GM12892 (cell line): ENCODE measurements at regions not wholly inside any gene's neighbourhood (a gene's known extent, or its start where the extent isn't known, plus 50 kb on each side); places are given as distances from the start of the nearest gene placed in this dataset.

ENCODE experiments used
- DNase-seq: peaks from one replicate; pipeline ENCODE4 v3.0.0; 2011; ENCODE audit not compliant: insufficient read length
- FAIRE-seq: peaks from 2 replicates; lab custom pipeline; 2011; peaks lifted over from hg19 to GRCh38; lab: Jason Lieb, UNC
- POLR2A ChIP-seq: IDR thresholded peaks from 2 replicates; pipeline ENCODE4 v1.6.1; 2011; ENCODE audit warnings: low read depth, low read length, control low read depth
- POLR2AphosphoS5 ChIP-seq: IDR thresholded peaks from 2 replicates; pipeline ENCODE4 v1.6.1; 2011; ENCODE audit warnings: low read depth, low read length, control low read depth
- TAF1 ChIP-seq: IDR thresholded peaks from 2 replicates; pipeline ENCODE4 v1.6.1; 2011; ENCODE audit warnings: low read depth, mild to moderate bottlenecking, control low read depth, low read length, borderline replicate concordance

- TF ChIP-seq POLR2AphosphoS5, result no peak
- no peak for TF ChIP-seq POLR2A
- no peak for TF ChIP-seq TAF1
- DNase-seq (no peak), FAIRE-seq (no peak)
Observed at GRCh38 chr13:40460116-40460515, 206.3 kb downstream of the FOXO1 start.

DNA sequence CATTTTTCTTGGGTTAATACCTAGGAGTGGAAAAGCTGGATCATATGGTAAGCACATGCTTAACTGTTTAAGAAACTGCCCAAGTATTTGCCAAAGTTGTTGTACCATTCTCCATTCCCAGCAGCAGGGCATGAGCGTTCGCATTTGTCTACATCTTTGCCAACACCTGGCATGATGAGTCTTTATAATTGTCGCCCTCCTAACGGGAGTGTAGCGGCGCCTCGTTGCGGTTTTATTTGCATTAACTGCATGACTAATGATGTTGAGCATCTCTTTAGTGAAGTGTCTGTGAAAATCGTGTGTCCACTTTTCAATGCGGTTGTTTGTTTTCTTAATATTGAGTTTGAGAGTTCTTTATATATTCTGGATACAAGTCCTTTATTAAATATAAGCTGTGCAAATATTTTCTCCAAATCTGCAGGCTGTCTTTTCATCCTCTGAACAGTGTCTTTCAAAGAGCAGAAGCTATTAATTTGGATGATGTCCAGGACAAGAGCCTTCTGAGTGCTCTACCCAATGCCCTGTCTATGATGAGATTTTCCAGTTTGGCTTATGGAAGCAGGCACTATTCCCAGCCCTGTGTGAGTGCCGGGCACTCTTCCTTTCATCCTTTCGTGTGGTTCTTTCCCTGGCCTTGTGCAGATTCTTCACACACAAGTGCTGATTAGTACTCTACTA is 202.0 kb downstream of the FOXO1 start:
- TF ChIP-seq POLR2AphosphoS5 (no peak), POLR2A (no peak), TAF1 (no peak)
- no peak for FAIRE-seq
- DNase-seq, result no peak

DNA sequence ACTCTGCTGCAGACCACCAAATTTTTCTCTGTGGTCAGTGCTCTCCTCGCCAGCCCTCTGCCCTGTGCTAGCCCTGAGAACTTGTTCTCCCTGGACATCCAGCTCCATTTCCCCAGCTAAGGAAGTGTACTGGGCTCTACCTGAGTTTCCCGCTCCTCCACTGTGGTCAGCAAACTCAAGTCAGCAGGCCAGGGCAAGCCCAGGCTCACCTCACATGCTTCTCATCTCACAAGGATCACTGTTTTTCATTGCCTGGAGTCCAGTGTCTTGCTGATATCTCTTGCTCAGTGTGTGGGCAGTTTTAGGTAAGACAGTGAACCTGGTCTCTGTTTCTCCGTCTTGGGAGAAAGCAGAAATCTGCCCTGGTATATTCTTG is 201.4 kb downstream of the FOXO1 start:
- FAIRE-seq (no peak), DNase-seq (no peak)
- TF ChIP-seq TAF1, result no peak
- TF ChIP-seq POLR2A, result no peak
- no peak for TF ChIP-seq POLR2AphosphoS5

DNA sequence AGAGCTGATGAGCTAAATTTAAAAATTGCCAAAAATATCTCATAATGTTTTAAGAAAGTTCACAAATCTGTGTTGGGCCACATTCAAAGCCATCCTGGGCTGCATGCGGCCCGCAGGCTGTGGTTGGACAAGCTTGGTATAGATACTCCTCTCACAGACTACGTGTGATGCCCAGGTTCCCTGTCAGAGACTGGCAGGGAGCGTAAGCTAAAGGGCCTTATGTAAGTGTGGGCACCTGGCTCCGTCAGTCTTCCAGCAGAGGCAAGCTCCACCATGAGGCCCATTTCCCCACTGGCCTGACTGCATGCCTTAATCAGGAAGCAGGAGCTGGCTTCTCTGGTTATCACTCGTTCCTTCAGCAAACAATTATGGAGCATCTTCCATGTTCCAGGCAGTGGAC is 200.2 kb downstream of the FOXO1 start:
- DNase-seq (no peak), FAIRE-seq (no peak)
- TF ChIP-seq POLR2AphosphoS5, result no peak
- no peak for TF ChIP-seq TAF1
- no peak for TF ChIP-seq POLR2A

GRCh38 chr13:40468227-40468838 is 198.1 kb downstream of the FOXO1 start:
- FAIRE-seq (no peak), DNase-seq (no peak)
- TF ChIP-seq POLR2AphosphoS5 (no peak), POLR2A (no peak), TAF1 (no peak)

GRCh38 chr13:40469581-40470310 is 196.7 kb downstream of the FOXO1 start:
- FAIRE-seq, result no peak
- no peak for DNase-seq
- no peak for TF ChIP-seq TAF1
- no peak for TF ChIP-seq POLR2A
- TF ChIP-seq POLR2AphosphoS5, result no peak

- DNase-seq (no peak), FAIRE-seq (no peak)
- no peak for TF ChIP-seq TAF1
- no peak for TF ChIP-seq POLR2AphosphoS5
- no peak for TF ChIP-seq POLR2A
Observed at GRCh38 chr13:40470660-40471059, 195.8 kb downstream of the FOXO1 start.

DNA sequence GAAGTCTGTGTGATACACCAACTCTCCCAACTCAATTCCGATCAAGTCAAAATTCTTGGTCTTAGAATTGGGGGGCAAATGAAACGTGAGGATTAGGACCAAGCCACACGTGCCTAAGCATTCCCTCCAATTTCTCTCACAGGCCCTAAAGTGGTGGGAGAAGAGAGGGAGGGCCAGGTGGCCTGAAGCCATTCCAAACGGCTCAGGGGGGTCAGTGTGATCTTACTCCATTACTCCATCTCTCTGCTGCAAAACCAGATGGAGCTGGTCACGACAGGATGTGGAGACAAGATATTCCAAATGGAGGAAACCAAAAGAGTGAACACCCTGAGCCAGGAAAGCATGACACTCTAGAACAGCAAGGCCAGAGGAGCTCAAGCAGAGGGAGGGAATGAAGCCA is 195.4 kb downstream of the FOXO1 start:
- no peak for TF ChIP-seq TAF1
- TF ChIP-seq POLR2AphosphoS5, result no peak
- FAIRE-seq, result no peak

DNA sequence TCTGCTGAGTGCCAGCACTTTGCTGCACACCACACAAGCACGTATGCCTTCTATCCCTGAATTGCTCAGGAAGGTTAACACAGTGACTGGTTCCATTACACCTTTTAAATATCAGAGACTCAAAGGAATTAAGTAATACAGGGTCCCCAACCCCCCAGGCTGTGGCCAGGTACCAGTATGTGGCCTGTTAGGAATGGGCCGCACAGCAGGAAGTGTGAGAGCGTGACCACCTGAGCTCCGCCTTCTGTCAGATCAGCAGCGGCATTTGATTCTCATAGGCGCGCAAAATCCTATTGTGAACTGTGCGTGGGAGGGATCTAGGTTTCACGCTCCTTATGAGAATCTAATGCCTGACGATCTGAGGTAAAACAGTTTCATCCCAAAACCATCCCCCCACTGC is 194.5 kb downstream of the FOXO1 start:
- TF ChIP-seq POLR2A, result no peak
- no peak for TF ChIP-seq TAF1
- no peak for TF ChIP-seq POLR2AphosphoS5
- FAIRE-seq, result no peak
- no peak for DNase-seq

More for the DNA sequence above, 195.4 kb downstream of the FOXO1 start:
- DNase-seq, result no peak

GRCh38 chr13:40472427-40473220 is 193.8 kb downstream of the FOXO1 start:
- no peak for TF ChIP-seq POLR2AphosphoS5
- TF ChIP-seq POLR2A, result no peak
- no peak for TF ChIP-seq TAF1
- FAIRE-seq (no peak), DNase-seq (no peak)

GRCh38 chr13:40475617-40476016 is 190.8 kb downstream of the FOXO1 start:
- FAIRE-seq (no peak), DNase-seq (no peak)
- TF ChIP-seq TAF1 (no peak), POLR2AphosphoS5 (no peak), POLR2A (no peak)
